WI38 (cell line): ENCODE measurements at regions not wholly inside any gene's neighbourhood (a gene's known extent, or its start where the extent isn't known, plus 50 kb on each side); places are given as distances from the start of the nearest gene placed in this dataset.

Experiments used
- H3K4me3 ChIP-seq: 2 replicates; pipeline ENCODE4 v1.5.1; 2011; ENCODE audit warnings: low read depth, mild to moderate bottlenecking, control low read depth, low read length
- TF ChIP-seq, protein P1 (sequence below): IDR thresholded peaks from 2 replicates; pipeline ENCODE4 v1.5.1; 2012; ENCODE audit warnings: low read depth, mild to moderate bottlenecking, control low read depth, low read length

DNA sequence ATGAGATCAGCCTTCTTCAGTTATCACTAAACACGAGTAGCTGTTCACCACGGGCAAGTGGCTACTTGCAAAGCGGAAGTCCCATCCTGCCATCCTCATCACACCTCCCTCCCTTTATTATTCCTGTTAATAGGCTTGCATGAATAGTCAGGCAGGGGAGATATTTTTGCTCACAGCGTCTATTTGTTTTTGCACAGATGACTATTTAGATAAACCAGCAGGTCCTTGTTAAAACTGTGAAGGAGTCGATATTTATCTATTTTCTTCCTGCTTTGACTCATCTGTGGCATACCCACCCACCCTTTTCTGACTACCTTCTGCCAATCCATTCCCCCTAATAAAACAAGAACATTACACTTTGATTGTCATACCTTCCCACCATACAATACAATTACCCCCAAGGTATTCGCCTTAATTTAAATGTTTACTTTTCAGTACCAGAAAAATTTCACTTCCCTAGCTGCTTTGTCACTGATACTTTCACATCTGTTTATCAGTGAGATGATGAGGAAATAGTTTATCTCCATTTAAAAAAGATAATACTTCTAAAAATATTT lies 96.6 kb upstream of the BANK1 start:
- no peak overlapping the region for H3K4me3 ChIP-seq

GRCh38 chr4:101689220-101689619 lies 101.3 kb upstream of the BANK1 start:
- no peak overlapping the region for H3K4me3 ChIP-seq
- TF ChIP-seq, protein P1, sequence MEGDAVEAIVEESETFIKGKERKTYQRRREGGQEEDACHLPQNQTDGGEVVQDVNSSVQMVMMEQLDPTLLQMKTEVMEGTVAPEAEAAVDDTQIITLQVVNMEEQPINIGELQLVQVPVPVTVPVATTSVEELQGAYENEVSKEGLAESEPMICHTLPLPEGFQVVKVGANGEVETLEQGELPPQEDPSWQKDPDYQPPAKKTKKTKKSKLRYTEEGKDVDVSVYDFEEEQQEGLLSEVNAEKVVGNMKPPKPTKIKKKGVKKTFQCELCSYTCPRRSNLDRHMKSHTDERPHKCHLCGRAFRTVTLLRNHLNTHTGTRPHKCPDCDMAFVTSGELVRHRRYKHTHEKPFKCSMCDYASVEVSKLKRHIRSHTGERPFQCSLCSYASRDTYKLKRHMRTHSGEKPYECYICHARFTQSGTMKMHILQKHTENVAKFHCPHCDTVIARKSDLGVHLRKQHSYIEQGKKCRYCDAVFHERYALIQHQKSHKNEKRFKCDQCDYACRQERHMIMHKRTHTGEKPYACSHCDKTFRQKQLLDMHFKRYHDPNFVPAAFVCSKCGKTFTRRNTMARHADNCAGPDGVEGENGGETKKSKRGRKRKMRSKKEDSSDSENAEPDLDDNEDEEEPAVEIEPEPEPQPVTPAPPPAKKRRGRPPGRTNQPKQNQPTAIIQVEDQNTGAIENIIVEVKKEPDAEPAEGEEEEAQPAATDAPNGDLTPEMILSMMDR = no peak

More for the DNA sequence above, 96.6 kb upstream of the BANK1 start:
- TF ChIP-seq, protein P1 = no peak

GRCh38 chr4:101685126-101685525 lies 105.4 kb upstream of the BANK1 start:
- TF ChIP-seq, protein P1 = no peak
- no peak overlapping the region for H3K4me3 ChIP-seq

DNA sequence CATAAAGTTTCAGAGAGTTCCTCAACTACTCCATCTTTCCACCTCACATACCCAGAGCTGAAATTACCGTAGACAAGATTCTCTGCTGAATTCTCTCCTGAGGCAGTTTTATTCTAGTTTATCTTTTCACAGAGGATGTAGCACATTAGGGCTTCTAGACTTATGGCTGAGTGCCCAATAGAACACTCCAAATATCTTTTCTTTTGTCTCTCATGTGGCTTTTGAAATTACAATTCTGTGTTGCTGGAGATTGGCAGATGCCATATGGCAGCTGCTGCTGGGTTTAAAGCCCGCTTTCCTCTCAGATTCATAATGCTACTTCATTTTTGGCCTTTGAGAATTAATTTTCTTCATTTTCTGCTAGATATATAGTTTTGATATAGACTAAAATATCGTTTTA lies 107.6 kb upstream of the BANK1 start:
- H3K4me3 ChIP-seq = no peak overlapping the region
- TF ChIP-seq, protein P1 = no peak

DNA sequence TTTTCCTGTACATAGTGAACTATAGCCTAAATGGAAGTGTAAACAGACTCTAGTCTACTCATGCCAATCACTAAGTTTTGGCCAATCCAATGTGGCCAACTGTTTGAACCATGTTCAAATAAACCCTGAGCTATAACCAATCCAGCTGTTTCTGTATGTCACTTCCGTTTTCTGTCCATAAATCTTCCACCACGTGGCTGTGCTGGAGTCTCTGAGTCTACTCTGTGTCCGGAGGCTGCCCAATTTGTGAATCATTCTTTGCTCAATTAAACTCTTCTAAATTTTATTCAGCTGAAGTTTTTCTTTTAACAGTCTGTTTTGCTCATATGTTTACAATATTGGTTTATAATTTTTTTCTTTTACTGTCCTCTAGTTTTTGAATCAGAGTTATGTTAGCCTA lies 112.3 kb upstream of the BANK1 start:
- TF ChIP-seq, protein P1 = no peak
- no peak overlapping the region for H3K4me3 ChIP-seq

DNA sequence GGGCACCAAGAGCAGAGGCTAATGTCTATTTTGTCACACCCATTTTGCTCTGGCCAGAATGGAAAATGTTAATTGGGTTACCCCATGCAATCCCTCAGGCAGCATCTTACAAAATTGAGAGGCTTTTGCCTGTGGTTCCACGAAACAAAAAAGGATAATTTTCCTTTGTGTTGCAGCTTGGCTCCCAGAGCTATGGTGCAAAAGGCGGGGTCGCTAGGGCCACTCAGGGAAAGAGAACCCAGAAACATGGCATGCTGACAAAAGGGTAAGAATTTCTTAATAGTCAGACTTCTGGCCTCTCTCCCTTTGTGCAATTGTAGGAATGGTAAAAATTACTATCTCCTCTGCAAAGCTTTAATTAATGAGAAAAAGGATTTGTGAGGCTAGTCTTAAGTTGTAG lies 119.6 kb upstream of the BANK1 start:
- TF ChIP-seq, protein P1 = no peak
- no peak overlapping the region for H3K4me3 ChIP-seq

GRCh38 chr4:101670370-101670769 lies 120.2 kb upstream of the BANK1 start:
- no peak overlapping the region for H3K4me3 ChIP-seq
- TF ChIP-seq, protein P1 = no peak
